Mesodermal cell (in vitro differentiated cells): ENCODE measurements at regions not wholly inside any gene's neighbourhood (a gene's known extent, or its start where the extent isn't known, plus 50 kb on each side); places are given as distances from the start of the nearest gene placed in this dataset.

Source experiments
- H3K27ac ChIP-seq: 2 replicates; pipeline ENCODE4 v1.7.0; 2013; ENCODE audit warnings: mild to moderate bottlenecking, low read depth, low read length, moderate library complexity; ENCODE audit not compliant: severe bottlenecking
- H3K36me3 ChIP-seq: 2 replicates; pipeline ENCODE4 v1.7.1; 2013; ENCODE audit warnings: mild to moderate bottlenecking, low read length, moderate library complexity; ENCODE audit not compliant: control insufficient read depth, insufficient read depth
- H3K4me1 ChIP-seq: one replicate; pipeline ENCODE4 v1.7.1; 2013; ENCODE audit warnings: mild to moderate bottlenecking, low read length; ENCODE audit not compliant: insufficient read depth, control insufficient read depth, poor library complexity, severe bottlenecking
- H3K4me3 ChIP-seq: 2 replicates; pipeline ENCODE4 v1.7.0; 2013; ENCODE audit warnings: low read length, control low read depth, mild to moderate bottlenecking; ENCODE audit not compliant: insufficient read depth, poor library complexity, severe bottlenecking; ENCODE audit errors: extremely low read depth
- H3K9me3 ChIP-seq: 2 replicates; pipeline ENCODE4 v1.7.1; 2013; ENCODE audit warnings: mild to moderate bottlenecking, low read length, moderate library complexity; ENCODE audit not compliant: control insufficient read depth
- WGBS, 2 experiments: methylation state at CpG; one replicate each; pipeline ENCODE4 v1.1.5; 2013; ENCODE audit warnings: missing lambda C conversion rate in 2 of 2; ENCODE audit not compliant: insufficient coverage in 2 of 2; 5-methylcytosine and 5-hydroxymethylcytosine counted together

DNA sequence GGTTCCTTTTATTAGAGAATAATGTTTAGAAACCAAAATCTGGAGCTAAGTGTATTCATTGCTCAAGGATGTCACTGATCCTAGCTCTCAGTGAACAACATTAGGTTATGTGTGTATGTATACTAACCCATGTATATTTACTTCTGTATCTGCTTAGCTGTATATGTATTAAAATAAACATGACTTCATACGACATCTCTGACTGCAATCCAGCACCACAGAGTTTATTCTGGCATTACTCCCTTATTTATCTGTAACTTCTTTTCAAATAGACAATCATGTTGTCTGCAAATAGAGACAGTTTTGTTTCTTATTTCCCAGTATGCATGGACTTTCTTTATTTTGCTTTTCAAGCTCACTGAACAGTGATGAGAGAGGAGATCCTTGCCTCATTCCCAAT is 441.0 kb upstream of the NFE2L3 start:
- H3K4me1 ChIP-seq = peaks cover 11% of the 10 kb centered on the region
- H3K9me3 ChIP-seq = no peaks in the 10 kb centered on the region
- no peaks in the 10 kb centered on the region for H3K36me3 ChIP-seq
- H3K27ac ChIP-seq = no peak overlapping the region
- no CpG with 5 or more reads among the region's 1 CpG for whole genome bisulfite sequencing, 2 experiments
- no peak overlapping the region for H3K4me3 ChIP-seq

DNA sequence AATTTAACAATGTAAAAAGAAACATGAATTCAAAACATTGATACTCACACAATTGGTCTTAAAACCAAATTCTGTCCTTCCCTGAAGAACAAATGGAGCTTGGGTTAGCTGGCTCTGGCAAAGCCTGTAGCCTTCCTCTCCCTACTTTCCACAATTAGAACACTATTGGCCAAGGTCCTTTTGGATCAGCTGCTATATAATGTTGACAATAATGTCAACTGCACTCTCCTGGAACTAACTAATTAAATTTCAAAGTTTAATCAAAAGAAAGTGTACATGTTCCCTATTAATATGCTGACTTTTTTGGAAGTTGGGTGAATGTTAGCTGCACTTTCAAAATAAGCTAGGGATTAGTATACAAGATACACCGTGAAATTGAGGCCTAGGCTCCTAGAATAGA is 440.1 kb upstream of the NFE2L3 start:
- Histone ChIP-seq H3K4me1 (peaks cover 11% of the 10 kb centered on the region), H3K36me3 (no peaks in the 10 kb centered on the region), H3K4me3 (no peak overlapping the region), H3K27ac (no peak overlapping the region), H3K9me3 (no peaks in the 10 kb centered on the region)
- WGBS, 2 experiments = 100% methylated on average over 1 of the region's 1 CpG

DNA sequence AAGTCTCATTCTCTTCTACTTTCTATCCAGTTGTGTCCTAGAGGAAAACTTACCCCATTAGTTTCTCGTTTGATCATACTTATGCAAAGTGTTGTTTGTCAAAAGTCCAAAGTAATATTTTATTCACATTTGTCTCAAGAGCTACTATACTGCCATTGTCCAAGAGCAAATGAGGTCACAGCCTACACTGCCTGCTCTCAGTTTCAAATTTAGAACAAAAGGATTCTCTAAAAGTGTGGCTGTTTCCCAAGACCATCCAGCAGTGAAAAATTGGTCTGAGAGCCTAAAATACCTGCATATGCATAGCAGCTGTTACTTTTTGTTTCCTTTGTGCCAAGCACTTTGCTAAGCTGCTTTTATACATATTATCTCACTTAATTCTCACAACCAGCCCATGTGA is 439.5 kb upstream of the NFE2L3 start:
- H3K9me3 ChIP-seq = no peaks in the 10 kb centered on the region
- H3K36me3 ChIP-seq = no peaks in the 10 kb centered on the region
- no peak overlapping the region for H3K4me3 ChIP-seq
- WGBS, 2 experiments = no CpG with 5 or more reads among the region's 1 CpG
- H3K27ac ChIP-seq = no peak overlapping the region
- H3K4me1 ChIP-seq = peaks cover 9% of the 10 kb centered on the region

DNA sequence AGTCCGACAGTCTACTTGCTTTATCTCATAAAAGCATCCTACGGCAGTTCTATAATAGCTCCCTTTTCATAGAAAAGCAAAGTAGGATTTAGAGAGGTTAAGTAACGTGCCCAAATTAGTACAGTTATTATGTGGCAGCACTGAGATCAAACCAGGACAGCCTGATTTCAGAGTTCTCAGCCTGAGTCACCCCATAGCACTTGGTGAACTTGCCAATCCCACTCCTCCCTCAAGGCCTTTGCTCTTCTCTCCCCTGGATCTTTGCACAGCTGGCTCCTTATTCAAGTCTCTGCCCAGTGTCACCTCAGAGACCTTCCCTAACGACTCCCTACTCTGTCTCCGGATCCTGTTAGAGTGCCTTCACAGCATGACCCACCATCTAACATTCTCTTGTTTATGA is 438.0 kb upstream of the NFE2L3 start:
- no peaks in the 10 kb centered on the region for H3K36me3 ChIP-seq
- no peaks in the 10 kb centered on the region for H3K9me3 ChIP-seq
- no peaks in the 10 kb centered on the region for H3K4me1 ChIP-seq
- no peak overlapping the region for H3K4me3 ChIP-seq
- WGBS, 2 experiments = 73 to 77% methylated on average over 3 of the region's 5 CpGs
- no peak overlapping the region for H3K27ac ChIP-seq

DNA sequence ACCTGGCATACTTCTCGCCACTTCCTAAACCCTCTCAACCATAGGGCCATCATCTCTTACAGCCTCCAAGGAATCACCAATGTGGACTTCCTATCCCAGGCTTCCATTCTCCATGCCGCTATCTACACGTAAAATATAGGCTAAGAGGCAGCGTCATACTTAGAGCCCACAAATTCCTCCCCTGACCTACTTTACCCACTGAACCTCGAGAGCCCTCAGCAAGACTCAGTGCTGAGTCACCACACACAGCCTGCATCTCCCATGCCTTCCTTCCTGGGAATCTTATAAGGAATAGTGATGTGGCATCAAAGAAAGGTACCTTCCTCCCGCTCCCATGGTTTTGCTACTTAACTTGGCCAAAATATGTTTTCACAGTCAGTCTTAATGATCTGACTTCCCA is 435.6 kb upstream of the NFE2L3 start:
- H3K4me3 ChIP-seq = no peak overlapping the region
- no peaks in the 10 kb centered on the region for H3K9me3 ChIP-seq
- 83 to 94% methylated on average over 1 to 2 of the region's 6 CpGs for WGBS, 2 experiments
- no peaks in the 10 kb centered on the region for H3K36me3 ChIP-seq
- H3K4me1 ChIP-seq = no peaks in the 10 kb centered on the region
- no peak overlapping the region for H3K27ac ChIP-seq

DNA sequence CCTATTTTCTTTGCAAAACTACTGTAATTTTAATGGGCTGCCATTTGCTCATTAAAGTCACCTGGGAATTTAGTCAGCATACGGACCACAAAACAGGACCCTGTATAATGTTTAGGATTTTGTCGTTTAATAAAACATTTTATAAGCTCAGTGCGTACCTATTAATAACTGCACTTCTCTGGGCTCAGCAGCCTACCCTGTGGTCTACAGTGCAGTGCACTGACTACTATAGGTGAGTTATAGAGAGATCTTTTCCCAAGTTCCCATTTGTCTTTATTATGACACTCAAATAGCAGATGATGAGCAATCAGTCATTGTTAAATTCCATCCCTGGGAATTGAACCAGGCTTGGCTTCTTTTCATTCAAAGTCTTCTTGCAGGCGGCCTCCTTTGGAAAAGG is 433.4 kb upstream of the NFE2L3 start:
- WGBS, 2 experiments = 60 to 86% methylated on average over 1 of the region's 4 CpGs

DNA sequence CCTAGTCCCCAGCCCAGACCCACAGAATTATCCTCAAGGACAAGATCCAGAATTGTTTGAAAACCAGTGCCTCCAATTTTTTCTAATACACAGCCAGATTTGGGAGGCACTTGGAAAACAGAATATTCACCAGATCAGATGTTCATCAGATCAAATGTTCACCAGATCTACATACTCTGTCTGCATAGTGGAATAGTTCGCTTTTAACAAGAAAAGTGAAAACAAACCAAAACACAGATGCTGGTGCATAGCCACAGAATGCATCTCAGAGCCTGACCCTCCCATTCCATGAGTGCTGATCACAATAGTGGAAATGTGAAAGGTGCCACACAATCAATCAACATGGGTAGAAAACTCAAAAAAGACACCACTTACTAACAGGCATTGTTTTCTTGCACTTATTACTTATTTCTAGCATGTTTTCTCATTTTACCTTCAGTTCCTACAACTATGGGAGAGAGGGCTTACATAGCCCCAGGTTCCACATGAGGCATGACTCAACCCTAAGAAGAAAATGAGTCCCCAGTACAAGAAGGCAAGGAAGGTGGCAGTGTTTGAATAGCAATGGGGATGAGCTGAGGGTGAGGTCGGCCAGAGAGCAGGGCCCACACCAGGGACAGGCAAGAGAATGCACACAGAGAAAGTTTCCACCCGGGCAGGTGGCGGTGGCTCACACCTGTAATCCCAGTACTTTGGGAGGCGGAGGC is 432.7 kb upstream of the NFE2L3 start:
- H3K9me3 ChIP-seq = no peaks in the 10 kb centered on the region
- 90 to 100% methylated on average over 4 to 5 of the region's 5 CpGs for WGBS, 2 experiments
- H3K27ac ChIP-seq = no peak overlapping the region

More for the DNA sequence above, 433.4 kb upstream of the NFE2L3 start:
- Histone ChIP-seq H3K9me3 (no peaks in the 10 kb centered on the region), H3K4me3 (no peak overlapping the region), H3K4me1 (no peaks in the 10 kb centered on the region), H3K36me3 (no peaks in the 10 kb centered on the region), H3K27ac (no peak overlapping the region)

DNA sequence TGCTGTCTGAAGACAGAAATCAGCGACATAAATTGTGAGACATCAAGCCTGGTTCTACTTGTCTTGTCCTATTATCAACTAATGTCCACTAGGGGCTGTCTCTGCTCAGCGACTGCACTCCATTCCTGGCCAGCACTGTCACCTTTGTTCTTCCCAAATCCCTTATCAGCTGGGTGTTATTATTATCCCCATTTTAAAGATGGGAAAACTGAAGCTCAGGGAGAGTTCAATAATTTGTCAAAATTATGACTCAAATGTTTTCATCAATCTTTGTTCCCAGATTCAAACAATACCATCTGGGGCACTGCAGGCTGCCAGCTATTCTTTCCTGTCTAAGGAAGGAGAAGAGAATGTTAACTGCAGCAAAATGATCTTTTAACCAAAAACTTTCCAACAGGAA is 431.6 kb upstream of the NFE2L3 start:
- no peaks in the 10 kb centered on the region for H3K36me3 ChIP-seq
- no peaks in the 10 kb centered on the region for H3K9me3 ChIP-seq
- no peak overlapping the region for H3K27ac ChIP-seq
- H3K4me3 ChIP-seq = no peak overlapping the region
- WGBS, 2 experiments = 25 to 88% methylated on average over 1 of the region's 2 CpGs
- H3K4me1 ChIP-seq = no peaks in the 10 kb centered on the region

More for the DNA sequence above, 432.7 kb upstream of the NFE2L3 start:
- H3K4me1 ChIP-seq = no peaks in the 10 kb centered on the region
- H3K36me3 ChIP-seq = no peaks in the 10 kb centered on the region
- H3K4me3 ChIP-seq = no peak overlapping the region

DNA sequence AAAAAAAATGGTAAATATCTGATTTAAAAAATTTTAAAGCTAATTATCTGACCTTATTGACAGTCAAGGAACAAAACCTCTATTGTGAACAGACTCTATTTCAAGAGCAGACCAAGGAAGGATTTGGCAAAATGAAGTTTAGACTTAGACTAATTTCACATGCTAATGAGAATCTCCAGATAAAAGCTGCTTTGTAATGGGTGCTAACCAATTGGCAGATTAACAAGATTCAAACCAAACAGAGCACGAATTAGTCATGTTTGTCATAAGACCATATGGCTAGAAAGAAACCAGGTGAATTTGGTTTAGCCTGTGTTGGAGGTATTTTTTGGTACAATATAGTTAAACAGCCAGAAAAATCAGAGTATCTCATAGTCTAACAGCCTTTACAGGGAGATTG is 429.1 kb upstream of the NFE2L3 start:
- Histone ChIP-seq H3K4me1 (peaks cover 2% of the 10 kb centered on the region), H3K4me3 (no peak overlapping the region), H3K27ac (no peak overlapping the region), H3K36me3 (no peaks in the 10 kb centered on the region), H3K9me3 (no peaks in the 10 kb centered on the region)
- 57% methylated on average over 1 of the region's 1 CpG; no CpG with 5 or more reads in 1 of the 2 experiments for WGBS, 2 experiments

DNA sequence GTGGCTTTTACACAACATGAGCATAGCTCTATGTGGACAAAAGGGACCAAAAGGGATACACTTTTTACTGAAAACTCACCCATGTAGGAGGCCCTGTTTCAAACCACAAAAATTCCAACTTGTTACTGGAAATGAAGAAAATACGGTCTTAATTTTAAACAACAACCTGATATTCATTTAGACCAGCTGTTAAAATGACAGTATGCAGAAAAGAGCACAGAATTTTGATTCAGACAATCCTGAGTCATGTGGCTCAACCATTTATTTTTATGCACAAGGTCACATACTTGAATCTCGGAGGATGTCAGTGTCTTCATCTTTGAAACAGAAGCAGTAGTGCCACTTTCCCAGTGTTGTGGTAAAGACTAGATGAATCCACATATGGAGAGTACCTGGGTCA is 426.5 kb upstream of the NFE2L3 start:
- WGBS, 2 experiments = 63 to 92% methylated on average over 1 to 2 of the region's 2 CpGs
- Histone ChIP-seq H3K4me1 (peaks cover 2% of the 10 kb centered on the region), H3K4me3 (no peak overlapping the region), H3K9me3 (no peaks in the 10 kb centered on the region), H3K36me3 (no peaks in the 10 kb centered on the region), H3K27ac (no peak overlapping the region)

DNA sequence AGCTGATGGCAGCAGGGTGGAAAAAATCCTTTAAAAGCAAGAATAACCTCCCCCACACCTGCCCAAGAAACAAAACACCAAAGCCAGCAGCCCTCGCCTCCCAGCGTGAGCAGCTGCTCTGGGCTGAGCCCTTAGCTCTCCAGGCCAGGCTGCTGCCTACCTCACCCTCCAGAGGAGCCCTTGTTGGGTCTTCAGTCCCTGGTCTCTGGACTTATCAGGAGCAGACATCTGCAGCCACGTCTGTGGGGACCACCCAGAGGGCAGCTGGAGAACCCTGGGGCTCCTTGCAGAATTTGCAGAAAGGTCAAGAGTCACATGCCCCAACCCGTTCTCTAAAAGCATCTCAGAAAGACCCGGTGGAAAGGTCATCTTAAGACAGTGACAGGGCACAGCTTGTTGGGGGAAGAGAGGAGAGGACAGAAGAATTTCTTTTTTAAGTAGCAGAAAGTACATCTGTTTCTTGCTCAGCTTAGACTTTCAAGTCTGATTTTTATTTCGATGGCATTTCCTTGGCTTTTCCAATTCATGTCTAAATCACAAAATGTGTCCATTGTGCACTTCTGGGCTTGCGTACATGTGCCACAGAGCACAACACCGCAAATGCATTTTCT is 425.7 kb upstream of the NFE2L3 start:
- no peaks in the 10 kb centered on the region for H3K9me3 ChIP-seq
- H3K36me3 ChIP-seq = no peaks in the 10 kb centered on the region
- H3K4me1 ChIP-seq = peaks cover 9% of the 10 kb centered on the region
- 45 to 54% methylated on average over 5 to 7 of the region's 8 CpGs for WGBS, 2 experiments
- H3K4me3 ChIP-seq = no peak overlapping the region
- peak overlapping the region; percentile 70 for H3K27ac ChIP-seq
